ENCODE measurements at regions not wholly inside any gene's neighbourhood (a gene's known extent, or its start where the extent isn't known, plus 50 kb on each side); places are given as distances from the start of the nearest gene placed in this dataset.

- TF ChIP-seq CTCF (IDR thresholded peaks at IDR 0.05) = no peak
- no peak for TF ChIP-seq POLR2AphosphoS5 (IDR thresholded peaks at IDR 0.05; ENCODE audit: insufficient read depth in 1 of 2, low read depth in 1 of 2)
- TF ChIP-seq POLR2A (IDR thresholded peaks at IDR 0.05) = no peak
These were observed 260.2 kb upstream of the TMEM72 start for GRCh38 chr10:44650691-44651661.

All from vagina (tissue), 2 donors.